NCI-H510A treated with DMSO at 0.1 percent for 48 hours (cell line): ENCODE measurements at regions not wholly inside any gene's neighbourhood (a gene's known extent, or its start where the extent isn't known, plus 50 kb on each side); places are given as distances from the start of the nearest gene placed in this dataset.
"Not testable (repeated sequence)": the region's sequence is repeated elsewhere in the genome, so short reads cannot be mapped to it uniquely, and the experiment has no call there.

Experiments
- DNase-seq: peaks from one replicate; lab custom pipeline; 2025; lab: John Stamatoyannopoulos, UW

DNA sequence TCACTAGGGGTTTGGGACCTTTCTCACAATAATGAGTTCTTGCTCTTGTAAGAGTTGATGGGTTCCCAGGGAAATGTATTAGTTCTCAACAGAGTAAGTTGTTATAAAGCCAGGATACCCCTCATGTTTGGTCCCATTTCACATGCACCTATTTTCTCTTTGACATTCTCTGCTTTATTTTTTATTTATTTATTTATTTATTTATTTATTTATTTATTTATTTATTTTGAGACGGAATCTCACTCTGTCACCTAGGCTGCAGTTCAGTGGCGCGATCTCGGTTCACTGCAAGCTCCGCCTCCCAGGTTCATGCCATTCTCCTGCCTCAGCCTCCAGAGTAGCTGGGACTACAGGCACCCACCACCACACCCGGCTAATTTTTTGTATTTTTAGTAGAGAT, 52.2 kb downstream of the ACTRT1 start:
- DNase-seq, result not testable (repeated sequence)

DNA sequence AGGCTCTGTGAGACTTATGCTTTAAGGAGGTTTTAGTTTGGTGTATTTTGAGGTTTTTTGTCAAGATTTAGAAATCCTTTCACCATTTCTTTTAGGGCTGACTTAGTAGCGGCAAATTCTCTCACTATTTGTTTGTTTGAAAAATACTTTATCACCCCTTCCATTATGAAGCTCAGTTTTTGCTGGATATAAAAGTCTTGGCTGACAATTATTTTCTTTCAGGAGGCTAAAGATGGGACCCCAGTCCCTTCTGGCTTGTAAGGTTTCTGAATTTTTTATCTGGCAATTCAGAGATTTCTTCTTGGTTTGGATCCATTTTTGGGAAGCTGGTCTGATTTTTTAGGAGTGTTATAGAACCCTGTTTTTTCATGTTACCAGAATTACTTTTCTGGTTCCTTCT, 88.5 kb downstream of the ACTRT1 start:
- DNase-seq, result no peak

- DNase-seq, result no peak
Measured at GRCh38 chrX:127947450-127947849, 104.8 kb downstream of the ACTRT1 start.

- DNase-seq, result no peak
Measured at GRCh38 chrX:127943571-127943970, 108.6 kb downstream of the ACTRT1 start.

GRCh38 chrX:127908384-127908783, 143.8 kb downstream of the ACTRT1 start:
- no peak for DNase-seq

- no peak for DNase-seq
Measured at GRCh38 chrX:127888767-127889166, 163.4 kb downstream of the ACTRT1 start.

- DNase-seq, result no peak
Measured at GRCh38 chrX:127884921-127885320, 167.3 kb downstream of the ACTRT1 start.

- no peak for DNase-seq
Measured at GRCh38 chrX:127879585-127879984, 172.6 kb downstream of the ACTRT1 start.

DNA sequence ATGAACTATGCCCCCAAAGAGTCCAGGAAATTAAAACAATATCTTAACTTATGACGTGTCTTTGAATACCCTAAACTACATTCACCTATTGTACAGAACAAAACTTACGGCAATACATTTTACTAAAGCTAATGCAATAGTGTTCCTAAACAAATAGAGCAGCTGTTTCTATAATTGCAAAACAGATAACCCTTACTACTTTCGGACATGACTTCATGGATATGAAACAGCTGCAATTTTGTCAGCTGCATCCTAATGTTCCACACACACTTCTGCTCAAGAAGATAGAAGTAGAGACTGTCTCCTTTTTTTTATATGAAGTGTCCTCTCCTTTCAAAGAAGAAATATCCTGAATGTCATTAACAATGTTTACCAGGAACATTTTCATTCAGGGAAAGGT, 174.9 kb downstream of the ACTRT1 start:
- peak; percentile 44 for DNase-seq

GRCh38 chrX:127873637-127874036, 178.6 kb downstream of the ACTRT1 start:
- DNase-seq, result no peak

DNA sequence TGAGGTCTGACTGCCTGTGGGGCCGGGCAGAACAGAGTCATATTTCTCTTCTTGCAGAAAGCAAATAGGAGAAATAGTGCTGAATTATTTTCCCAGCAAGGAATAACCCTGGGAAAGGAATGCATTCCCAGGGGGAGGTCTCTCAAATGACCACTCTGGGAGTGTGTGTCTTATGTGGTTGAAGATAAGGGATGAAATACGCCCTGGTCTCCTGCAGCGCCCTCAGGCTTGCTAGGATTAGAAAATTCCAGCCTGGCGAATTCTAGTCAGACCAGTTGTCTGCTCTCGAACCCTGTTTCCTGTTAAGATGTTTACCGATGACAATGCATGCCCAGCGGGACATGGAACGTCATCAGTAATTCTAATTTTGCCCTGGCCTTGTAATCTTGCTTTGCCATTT, 185.3 kb downstream of the ACTRT1 start:
- not testable (repeated sequence) for DNase-seq

GRCh38 chrX:127861611-127862010, 190.6 kb downstream of the ACTRT1 start:
- no peak for DNase-seq
